CD4-positive, alpha-beta T cell treated with Interleukin-6 at 100 ng/mL for 8 hours (primary cell): ENCODE measurements at regions not wholly inside any gene's neighbourhood (a gene's known extent, or its start where the extent isn't known, plus 50 kb on each side); places are given as distances from the start of the nearest gene placed in this dataset.
"Not testable (repeated sequence)": the region's sequence is repeated elsewhere in the genome, so short reads cannot be mapped to it uniquely, and the experiment has no call there.

Experiments used
- DNase-seq: peaks from one replicate; pipeline ENCODE4 v3.0.0-alpha.2; 2020; ENCODE audit warnings: mixed read lengths, low spot score

- no peak for DNase-seq
Observed at GRCh38 chr3:35275768-35276167, 363.6 kb upstream of the ARPP21 start.

DNA sequence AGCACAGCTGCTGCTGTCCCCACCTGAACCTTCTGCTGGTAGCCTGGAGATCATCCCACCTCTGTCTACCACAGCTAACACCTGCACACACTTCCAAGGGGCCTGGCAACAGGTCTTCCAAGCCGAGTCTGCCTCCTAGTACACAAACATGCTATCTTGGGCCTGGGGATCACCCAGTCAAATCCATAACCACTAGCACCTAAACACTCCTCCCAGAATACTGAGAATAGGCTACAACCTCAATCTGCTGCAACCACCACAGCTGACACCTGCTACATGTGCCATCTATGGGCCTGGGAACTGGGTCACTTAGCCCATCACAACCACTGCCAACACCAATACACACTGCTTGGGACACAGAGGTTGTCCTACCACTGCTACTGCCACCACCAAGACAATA lies 362.8 kb upstream of the ARPP21 start:
- DNase-seq, result no peak

DNA sequence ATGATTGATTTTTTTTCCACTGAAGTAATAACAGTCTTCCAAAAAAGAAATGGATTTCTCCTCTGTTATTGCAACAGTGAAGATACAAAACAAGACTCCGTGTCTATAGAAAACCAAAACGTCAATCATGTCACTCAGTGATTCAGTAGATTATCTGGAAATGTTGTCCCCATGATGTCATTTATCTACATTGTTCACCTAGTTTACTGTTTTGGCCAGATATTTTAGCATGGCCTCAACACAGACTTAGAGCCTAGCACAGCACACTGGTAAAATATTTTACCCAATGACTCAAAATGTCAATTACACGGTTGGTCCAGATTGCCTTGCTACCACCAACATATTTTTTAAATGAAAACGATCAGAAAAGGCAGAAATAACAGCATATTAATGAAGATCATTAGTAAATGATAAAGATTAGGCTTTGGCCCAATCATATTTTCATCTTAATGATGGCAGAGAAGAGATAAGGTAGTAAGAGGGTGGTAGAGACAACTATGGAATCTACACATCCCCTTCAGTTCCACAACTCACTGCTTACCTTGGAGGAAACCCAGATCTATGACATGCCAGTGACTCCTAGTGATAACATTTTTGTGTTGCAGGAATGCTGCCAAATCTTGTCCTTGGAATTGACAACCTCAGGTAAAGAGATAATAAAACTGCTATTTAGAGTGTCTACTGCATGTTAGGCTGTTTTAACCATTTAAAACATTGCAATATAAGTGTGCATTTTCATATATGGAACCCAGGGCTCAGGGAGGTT lies 347.7 kb upstream of the ARPP21 start:
- DNase-seq, result no peak

DNA sequence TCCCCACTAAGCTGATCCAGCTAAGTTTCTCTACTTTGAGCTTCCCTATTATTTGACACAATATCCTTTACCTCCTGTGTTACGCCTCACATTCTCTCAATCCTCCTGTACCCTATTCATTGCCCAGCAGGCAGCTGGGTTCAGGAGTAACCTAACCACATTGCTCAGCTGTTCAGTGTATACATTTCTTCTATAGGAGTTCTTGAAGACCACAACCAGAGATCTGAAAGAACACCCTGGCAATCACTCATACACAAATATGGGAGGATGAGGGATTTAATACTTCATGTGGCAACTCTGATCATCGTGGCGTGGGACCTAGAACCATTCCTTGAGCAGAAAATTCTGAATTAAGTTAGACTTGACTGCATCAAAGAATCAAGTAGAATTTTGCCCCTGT lies 346.8 kb upstream of the ARPP21 start:
- DNase-seq, result no peak

DNA sequence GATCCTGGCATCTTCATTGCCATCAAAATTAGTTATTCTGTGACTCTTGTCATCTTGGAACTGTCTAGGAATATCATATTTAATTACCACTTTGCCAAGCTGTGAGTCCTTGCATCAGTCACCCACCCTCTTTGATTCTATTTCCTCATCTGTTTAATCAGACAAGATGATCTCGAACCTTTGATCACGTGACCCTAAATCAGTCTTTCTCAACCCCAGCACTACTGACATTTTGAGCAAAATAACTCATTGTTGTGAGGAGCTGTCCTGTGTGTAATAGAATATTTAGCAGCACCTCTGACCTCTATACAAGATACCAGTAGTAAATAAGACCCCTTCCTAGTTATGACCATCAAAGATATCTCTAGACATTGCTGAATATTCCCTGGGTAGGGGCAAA lies 343.4 kb upstream of the ARPP21 start:
- DNase-seq, result no peak

- DNase-seq, result no peak
Observed at GRCh38 chr3:35296533-35296932, 342.8 kb upstream of the ARPP21 start.

GRCh38 chr3:35296944-35297343 lies 342.4 kb upstream of the ARPP21 start:
- DNase-seq, result not testable (repeated sequence)

DNA sequence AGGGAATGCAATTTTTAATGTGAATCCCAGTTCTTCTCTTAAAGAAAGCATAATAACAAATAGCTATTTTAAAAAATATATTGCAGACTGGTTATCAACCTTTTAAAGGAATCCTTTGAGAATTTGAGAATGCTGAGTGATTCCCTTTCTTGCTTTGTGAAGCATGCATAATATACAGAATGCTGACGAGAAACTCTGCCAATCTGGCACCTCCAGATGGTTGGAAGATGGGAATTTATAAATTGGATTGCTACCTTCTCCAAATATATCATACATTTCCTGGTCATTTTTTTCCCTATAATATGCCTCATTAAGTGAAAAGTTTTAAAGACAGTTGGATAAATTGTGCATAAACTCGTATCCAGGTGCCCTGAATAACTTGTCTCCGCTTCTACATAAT lies 333.9 kb upstream of the ARPP21 start:
- DNase-seq, result no peak

DNA sequence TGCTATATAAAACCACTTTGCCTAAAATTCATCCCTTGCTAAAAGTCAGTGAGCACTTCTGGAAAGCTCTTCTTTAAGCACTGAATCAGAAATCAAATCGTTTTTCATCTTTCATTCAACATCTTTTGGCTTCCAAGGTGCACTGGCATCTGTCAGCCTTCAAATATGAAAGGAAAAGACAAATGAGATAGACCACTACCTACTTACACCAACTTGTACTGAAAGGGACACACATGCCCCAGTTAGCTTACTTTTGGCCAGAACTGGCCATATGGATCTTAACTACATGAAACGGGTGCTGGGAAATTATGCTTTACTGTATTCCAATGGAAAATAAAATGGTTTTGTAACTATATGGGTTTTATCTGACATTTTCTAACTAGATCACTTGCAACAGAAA lies 332.0 kb upstream of the ARPP21 start:
- no peak for DNase-seq

DNA sequence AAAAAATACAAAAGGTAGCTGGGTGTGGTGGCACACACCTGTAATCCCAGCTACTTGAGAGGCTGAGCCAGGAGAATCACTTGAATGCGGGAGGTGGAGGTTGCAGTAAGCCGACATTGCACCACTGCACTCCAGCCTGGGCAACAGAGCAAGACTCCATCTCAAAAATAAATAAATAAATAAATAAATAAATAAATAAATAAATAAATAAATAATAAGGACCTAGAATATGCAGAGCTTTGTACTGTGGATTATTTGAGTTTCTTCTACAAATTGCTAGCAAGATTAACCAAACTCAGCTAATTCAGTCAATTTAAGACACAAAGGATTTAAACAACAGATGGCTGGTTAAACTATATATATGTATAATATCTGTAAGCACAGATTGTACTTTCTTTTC lies 322.5 kb upstream of the ARPP21 start:
- DNase-seq, result not testable (repeated sequence)

- no peak for DNase-seq
Observed at GRCh38 chr3:35320646-35321407, 318.5 kb upstream of the ARPP21 start.

GRCh38 chr3:35322070-35322469 lies 317.3 kb upstream of the ARPP21 start:
- DNase-seq, result no peak

DNA sequence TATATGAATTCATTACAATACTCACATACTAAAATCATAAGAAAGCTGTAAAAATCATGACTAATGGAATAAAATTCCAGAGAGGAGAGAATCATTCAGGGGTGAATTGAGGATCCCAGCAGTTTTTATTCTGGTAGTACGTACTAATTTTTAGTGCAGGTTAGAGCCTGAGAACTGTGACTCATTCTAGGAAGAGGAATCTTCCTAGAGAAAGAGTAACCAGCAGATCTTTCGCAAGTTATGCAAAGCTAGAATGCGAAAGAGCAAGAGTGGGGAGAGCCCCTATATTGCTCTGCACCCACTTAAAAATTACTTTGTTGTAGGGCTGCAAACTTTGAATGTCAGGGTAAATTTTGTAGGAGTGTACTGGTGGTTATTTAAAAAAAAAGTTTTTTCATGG lies 303.6 kb upstream of the ARPP21 start:
- no peak for DNase-seq

DNA sequence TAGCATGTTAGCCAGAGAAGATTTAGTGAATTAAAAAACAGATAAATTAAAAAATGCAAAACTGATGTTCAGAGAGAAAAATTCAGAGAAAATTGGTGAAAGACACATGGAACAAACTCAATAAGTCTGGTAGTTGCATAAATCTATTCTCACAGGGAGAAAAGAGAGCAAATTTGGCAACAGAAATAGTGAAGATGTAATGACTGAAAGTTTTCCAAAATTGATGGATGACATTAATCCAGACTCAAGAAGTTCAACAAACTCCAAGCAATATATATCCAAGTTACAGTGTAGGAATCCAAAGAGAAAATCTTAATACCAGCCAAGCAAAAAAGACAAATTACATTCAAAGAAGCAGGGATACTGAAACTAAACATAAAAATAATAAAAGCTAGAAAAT lies 302.7 kb upstream of the ARPP21 start:
- no peak for DNase-seq

GRCh38 chr3:35338186-35338585 lies 301.1 kb upstream of the ARPP21 start:
- DNase-seq, result no peak

- no peak for DNase-seq
Observed at GRCh38 chr3:35380196-35380595, 259.1 kb upstream of the ARPP21 start.

GRCh38 chr3:35383216-35383615 lies 256.1 kb upstream of the ARPP21 start:
- DNase-seq, result no peak

DNA sequence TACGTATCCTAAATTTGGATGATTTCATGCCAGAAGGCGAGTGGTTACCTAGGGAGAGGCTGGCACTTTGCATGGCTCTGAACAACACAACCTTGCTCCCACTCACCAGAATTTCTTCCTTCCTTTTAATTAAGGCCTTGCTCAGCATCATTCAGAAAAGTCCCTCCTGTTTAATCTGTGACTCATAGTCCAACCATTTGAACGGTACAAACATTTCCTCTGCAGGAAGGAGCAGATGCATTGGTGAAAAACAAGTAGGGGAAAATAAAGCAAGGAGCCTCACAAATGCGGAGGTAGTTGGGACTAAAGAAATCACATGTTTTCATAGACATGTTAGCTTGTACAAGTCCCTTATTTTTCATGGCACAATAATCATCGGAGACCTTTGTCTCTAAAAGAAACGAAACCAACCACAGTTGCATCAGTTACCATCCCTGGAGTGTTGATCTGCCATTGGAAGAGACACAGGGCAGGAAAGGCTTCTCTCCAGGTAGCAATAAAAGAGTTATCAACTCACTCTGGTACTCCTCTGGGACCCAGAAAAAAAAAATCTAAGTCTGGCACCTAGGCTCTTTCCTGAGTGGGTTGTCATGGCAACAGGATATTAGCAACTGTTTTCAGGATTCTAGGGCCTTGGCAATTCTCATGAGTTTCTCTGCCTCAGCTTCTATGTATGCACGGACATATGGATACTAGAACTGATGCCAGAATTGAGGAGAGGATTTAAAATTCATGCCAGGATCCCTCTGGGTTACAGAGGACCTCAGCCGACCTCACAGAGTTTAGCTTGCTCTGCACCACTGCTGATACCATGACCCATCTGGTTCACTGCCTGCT lies 255.4 kb upstream of the ARPP21 start:
- DNase-seq, result no peak

DNA sequence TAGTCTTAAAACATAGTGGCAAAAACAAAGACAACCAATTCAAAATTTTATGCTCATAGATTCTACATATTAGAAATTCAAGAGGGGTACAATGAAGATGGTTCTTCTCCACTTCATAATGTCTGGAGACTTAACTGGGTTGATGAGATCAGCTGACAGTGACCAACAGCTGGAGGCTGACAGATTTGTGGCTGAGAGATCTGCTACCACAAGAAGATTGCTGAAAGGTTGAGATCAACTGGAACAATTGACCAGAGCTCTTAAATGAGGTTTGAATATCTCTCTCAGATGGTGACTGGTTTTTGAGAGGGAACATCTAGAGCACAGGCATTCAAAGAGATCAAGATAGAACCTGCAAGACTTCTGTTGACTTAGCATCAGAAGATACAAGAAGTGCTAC lies 254.1 kb upstream of the ARPP21 start:
- DNase-seq, result no peak

DNA sequence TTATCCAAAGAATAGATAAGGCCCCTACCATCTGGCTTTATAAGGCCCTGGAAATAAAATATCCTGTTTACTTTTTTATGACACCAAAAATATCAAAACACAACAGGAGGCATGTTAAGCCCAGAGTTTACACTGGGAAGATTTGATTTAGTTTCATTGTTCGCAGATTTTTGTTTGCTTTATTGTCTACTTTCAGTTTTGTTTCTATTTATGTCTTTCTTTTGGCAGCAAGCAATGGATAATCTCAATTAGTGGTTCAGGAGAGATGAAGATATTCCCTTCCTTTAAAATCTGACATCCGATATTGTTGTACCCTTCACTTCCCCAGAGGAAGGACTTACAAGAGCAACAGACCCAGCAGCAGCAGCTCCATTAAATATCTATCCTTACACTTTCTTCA lies 249.4 kb upstream of the ARPP21 start:
- DNase-seq, result no peak

DNA sequence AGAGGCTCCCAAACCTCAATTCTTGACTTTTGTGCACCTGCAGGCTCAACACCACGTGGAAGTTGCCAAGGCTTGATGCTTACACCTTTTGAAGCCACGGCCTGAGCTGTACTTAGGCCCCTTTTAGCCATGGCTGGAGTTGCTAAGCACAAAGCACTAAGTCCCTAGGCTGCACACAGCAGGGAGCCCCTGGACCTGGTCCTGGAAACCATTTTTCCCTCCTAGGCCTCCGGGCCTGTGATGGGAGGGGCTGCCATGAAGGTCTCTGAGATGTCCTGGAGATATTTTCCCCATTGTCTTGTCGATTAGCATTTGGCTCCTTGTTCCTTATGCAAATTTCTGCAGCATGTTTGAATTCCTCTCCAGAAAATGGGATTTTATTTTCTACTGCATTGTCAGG lies 247.1 kb upstream of the ARPP21 start:
- DNase-seq, result no peak

GRCh38 chr3:35393901-35394799 lies 245.2 kb upstream of the ARPP21 start:
- DNase-seq, result no peak
